ENCODE measurements at regions not wholly inside any gene's neighbourhood (a gene's known extent, or its start where the extent isn't known, plus 50 kb on each side); places are given as distances from the start of the nearest gene placed in this dataset.

DNA sequence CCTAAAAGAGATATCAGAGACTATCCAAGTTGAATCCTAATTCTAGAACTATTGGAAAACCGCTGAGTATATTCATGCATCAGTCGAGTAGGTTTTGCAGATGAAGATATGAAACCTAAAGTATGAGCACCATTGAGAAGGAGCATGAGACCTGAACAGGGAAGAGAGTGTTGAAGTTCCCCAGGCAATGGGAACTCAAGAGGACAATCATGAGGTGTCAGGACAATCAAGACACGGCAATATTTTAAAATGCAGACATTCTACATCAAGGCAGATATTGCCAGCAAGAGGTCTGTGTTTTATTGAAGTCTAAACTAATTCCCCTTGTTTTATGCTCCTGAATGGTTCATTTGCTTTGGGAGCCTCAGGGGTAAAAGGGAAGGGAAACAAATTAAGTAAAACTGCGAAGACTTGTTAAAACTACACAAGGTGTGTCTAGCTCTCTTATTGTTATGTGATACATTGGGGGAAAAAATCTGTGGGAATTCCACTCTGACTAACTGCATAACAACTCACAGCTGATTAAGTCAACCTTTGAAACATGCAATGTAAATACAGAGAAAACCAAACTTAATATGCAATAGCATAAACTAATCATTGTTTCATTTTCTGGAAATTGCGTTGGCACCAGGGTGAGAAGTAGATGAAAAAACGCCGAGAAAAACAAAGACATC is 347.9 kb upstream of the ADGRL2 start:
- no peak for DNase-seq (ENCODE audit: low read depth in 4 of 4, low spot score in 2 of 4)

GRCh38 chr1:81449786-81450185 is 350.9 kb upstream of the ADGRL2 start:
- no peak for DNase-seq (ENCODE audit: low read depth in 4 of 4, low spot score in 2 of 4)

DNA sequence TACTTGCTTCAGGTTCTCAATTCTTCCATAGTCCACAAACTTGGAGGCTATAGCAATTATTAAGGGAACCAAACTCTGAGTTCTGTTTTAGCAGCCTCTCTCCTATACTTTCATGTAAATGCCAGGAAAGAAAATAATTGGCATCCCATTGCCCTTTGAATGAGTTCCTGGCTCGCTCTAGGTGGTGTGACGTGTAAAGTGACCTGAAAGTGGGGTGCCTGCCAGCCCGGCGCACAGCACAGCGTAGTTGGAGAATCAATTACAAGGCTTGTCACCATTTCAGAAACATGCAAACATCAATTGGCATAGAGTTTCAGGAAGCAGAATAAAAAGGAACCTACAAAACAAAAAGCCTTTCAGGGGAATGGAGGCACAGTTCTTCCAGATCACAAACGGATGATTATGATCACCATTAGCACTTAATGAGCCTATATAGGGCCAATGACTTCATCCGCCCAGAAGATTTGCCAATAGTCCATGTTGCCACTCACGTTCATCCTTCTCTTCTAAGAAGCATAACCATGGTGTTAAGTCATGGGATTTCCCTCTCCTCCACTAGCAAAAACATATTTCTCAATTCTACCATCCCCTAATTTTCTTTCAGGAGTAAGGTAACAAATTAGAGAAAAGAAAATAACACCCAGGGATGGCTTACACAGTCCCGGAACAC is 354.6 kb upstream of the ADGRL2 start:
- DNase-seq (ENCODE audit: low read depth in 4 of 4, low spot score in 2 of 4) = no peak

- DNase-seq (ENCODE audit: low read depth in 4 of 4, low spot score in 2 of 4) = no peak
Measured at GRCh38 chr1:81443288-81443687, 357.4 kb upstream of the ADGRL2 start.

DNA sequence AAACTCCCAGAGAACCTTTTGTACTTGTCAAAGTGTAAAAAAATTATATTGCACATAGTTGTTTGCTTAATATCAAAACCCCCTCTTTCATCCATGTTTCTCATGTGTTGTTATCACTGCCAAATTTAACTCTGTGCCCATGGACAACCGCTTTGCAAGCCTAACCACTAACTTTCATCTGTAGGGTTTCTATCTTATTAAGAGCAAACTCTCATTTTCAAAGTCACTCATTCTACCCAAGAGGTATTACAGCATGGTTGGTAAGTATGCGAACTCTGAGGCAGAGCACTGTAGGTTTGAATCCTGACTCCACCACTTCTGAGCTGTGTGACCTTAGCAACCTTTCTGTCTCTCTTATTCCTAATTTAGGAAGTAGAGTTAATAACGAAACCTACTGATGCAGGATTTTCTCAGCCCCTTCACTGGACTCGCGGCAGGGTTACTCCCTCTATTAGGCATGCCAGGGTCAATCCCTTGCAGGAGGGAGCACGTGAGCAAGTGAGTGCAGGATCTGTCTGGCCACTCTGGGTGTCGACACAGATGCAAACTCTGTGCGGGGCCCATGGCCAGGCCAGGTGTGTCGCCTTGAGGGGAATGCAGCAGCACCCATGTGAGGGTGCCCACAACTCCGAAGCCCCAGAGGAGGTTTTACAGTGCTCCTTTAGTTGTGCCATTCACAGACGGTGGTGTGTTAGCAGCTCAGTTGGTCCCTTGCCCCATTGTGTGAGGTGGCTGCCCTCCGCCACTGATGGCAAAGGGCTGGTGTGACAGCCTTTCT is 361.5 kb upstream of the ADGRL2 start:
- DNase-seq (ENCODE audit: low read depth in 4 of 4, low spot score in 2 of 4) = no peak

- no peak for DNase-seq (ENCODE audit: low read depth in 4 of 4, low spot score in 2 of 4)
Measured at GRCh38 chr1:81437649-81438048, 363.1 kb upstream of the ADGRL2 start.

GRCh38 chr1:81437213-81437612 is 363.5 kb upstream of the ADGRL2 start:
- no peak for DNase-seq (ENCODE audit: low read depth in 4 of 4, low spot score in 2 of 4)

DNA sequence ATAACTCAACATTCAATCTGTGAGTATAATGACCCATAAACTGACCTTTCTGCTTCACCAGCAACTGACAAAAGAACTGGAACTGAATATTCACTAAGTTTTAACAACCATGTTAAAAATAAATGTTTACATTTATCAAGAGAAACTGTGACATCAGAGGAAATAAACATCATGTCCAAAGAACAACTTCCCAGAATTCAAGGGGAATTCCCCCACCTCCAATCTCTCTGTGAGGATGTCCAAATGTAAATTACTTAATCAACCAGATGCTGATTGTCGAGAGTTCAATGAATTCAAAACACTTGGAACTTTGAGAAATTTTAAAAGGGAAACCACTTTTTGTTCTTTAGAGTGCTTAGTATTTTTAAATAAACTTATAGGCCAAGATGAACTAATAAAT is 365.6 kb upstream of the ADGRL2 start:
- no peak for DNase-seq (ENCODE audit: low read depth in 4 of 4, low spot score in 2 of 4)

- no peak for DNase-seq (ENCODE audit: low read depth in 4 of 4, low spot score in 2 of 4)
Measured at GRCh38 chr1:81433676-81434075, 367.1 kb upstream of the ADGRL2 start.

DNA sequence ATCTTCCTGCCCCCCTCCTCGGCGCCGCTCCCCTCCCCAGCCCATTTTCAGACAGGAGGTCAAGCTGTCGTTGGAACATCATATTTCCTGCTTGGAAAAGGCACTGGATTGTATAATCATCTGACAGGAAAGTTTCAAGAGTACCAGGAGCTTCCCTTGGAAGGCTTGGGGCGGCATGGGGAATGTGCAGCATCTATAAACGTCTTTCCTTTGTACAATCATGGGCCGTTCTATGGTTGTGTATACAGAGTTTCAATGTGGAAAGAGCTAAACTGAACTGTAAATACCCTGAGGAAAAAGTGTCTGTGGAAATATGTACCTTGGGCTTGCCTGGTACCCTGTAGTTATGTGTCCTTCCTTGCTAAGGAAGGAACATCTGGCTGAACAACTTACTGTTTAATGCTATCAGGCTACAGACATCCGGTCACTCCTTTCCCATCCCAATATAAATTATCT is 368.1 kb upstream of the ADGRL2 start:
- no peak for DNase-seq (ENCODE audit: low read depth in 4 of 4, low spot score in 2 of 4)

GRCh38 chr1:81432059-81432458 is 368.7 kb upstream of the ADGRL2 start:
- no peak for DNase-seq (ENCODE audit: low read depth in 4 of 4, low spot score in 2 of 4)

DNA sequence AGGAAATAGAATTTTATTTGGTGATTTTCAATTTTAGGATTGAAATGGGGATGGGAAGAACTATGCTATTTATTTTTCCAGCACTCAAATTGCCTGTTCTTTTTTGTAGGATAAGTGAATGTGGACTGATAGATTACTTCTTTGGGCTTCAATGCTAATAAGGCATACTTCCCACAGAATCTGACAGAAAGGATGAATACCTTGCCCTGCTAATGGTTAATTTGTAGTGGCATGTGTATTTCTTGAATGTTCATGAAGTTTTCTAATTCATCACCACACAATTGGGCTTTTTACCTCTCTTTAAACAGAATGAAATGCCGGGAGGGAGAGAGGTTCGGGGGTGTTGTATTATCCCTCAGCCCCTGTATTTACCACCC is 369.1 kb upstream of the ADGRL2 start:
- DNase-seq (ENCODE audit: low read depth in 4 of 4, low spot score in 2 of 4) = no peak

DNA sequence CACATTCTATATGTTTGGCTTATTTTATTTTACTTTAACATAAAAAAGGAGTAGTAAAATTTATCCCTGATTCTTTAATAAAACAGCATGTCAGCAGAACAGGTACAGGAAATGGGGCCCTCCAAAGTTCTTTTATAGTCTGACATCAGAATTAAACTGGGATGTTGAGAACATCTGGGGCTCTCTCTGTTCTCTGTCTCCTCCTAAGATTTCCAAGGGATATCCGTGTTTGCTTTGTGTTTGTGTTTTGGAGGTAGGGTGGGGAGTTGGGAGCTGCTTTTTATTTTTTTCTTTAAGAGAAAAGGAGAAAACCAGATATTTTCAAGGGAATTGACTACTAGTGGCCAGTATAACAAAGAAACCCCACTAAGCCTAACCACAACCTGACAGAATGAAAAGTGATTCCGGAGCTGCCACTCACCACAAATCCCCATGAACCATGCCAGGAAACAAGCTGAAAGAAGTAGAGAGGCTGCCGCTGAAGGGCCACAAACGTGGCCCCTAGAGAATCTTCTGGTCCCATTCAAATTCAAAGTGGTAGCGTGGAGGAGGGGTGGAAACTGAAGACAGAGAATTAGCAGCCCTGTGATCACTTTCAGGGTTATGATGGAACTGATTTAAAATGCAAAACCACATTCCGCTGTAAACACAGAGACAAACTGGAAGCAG is 369.6 kb upstream of the ADGRL2 start:
- DNase-seq (ENCODE audit: low read depth in 4 of 4, low spot score in 2 of 4) = no peak

DNA sequence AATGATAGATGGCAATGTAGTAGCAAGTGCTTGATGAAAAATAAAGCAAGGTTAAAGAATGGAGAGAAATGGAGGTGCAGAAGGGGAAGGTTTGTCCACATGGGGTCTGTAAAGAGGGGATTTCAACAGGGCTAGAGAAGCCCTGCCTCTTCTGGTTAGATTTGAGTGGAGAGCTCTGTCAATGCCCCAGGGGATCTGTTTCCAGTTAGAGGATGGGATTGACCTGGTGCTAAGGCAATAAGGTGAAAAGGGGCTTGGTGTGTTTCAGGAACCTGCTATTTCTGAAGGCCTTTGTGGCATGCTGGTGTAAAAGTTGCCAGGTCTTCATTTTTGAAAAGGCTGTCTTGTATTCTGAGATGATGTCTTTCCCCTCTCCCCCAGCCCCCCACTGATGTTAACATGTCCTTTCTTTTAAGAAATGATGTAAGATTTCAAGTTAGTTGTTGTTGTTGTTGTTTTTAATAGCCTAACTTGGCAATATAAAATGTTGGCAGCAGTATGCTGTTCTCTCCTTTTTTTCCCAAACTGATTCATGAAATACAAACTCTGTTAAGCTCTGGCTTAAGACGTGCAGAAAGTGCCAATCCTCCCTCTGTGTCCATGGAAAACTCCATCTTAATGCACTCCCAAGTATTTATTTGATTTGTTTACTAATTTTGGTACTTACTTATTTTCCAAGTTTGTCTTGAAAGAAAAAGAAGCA is 370.3 kb upstream of the ADGRL2 start:
- DNase-seq (ENCODE audit: low read depth in 4 of 4, low spot score in 2 of 4) = no peak

DNA sequence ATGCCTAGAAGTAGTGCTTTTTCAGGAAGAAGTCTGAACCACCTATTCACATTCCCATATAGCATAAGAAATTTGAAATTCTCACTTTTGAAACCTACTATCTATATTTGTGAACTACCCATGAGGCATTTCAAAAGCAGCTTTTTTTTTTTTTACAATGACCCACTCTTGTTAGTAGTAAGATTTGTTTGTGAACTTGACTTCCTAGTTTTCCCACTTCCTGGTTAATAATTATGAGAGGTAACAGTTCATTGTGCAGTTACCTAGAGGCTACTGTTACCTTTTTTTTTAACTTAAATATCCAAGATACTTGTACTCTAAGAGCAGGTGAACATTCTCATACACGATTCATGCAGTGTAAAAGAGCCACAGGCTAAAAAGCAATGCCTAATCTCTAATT is 371.7 kb upstream of the ADGRL2 start:
- no peak for DNase-seq (ENCODE audit: low read depth in 4 of 4, low spot score in 2 of 4)

- DNase-seq (ENCODE audit: low read depth in 4 of 4, low spot score in 2 of 4) = no peak
Measured at GRCh38 chr1:81424816-81425215, 375.9 kb upstream of the ADGRL2 start.

DNA sequence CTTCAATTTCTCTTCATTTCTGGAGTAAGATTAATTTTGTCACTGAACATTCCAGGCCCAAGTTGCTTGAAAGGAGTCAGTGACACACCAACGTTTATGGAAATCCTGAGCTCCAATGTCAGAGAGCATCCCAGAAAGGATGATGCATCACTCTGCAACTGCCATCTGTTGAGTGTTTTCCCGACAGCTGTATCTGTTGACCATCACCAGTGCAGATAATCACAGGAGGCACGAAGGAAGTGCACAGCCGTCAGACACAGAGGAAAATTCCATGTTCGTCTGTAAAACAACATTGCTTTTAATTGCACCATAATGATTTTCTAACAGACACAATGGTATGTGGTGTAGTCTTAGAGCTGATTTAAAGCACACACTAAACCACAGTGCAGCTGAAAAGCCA is 376.7 kb upstream of the ADGRL2 start:
- DNase-seq (ENCODE audit: low read depth in 4 of 4, low spot score in 2 of 4) = no peak

GRCh38 chr1:81420760-81421159 is 380.0 kb upstream of the ADGRL2 start:
- no peak for DNase-seq (ENCODE audit: low read depth in 4 of 4, low spot score in 2 of 4)

GRCh38 chr1:81414488-81415015 is 386.2 kb upstream of the ADGRL2 start:
- peak in 1 of 4 donors; percentile 39 for DNase-seq (ENCODE audit: low read depth in 4 of 4, low spot score in 2 of 4)

DNA sequence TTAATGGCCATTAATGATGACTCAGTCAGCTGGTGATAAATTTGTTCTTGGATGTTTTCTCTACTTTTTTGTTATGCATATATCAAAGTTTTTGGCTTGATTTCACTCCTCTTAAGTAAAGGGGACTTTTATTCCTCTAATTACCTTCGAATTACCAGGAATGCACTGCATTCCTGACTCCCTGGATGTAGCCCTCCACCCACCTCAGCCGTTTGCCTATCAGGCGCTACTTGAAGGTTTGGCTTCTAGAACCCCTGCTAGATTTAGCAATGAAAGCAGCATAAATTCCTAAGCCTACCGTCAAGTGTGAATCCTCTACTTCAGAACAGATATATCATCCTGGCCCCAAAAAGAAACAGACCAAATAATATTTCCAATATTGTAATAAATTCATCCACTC is 387.8 kb upstream of the ADGRL2 start:
- DNase-seq (ENCODE audit: low read depth in 4 of 4, low spot score in 2 of 4) = no peak
